ENCODE measurements at regions not wholly inside any gene's neighbourhood (a gene's known extent, or its start where the extent isn't known, plus 50 kb on each side); places are given as distances from the start of the nearest gene placed in this dataset.

DNA sequence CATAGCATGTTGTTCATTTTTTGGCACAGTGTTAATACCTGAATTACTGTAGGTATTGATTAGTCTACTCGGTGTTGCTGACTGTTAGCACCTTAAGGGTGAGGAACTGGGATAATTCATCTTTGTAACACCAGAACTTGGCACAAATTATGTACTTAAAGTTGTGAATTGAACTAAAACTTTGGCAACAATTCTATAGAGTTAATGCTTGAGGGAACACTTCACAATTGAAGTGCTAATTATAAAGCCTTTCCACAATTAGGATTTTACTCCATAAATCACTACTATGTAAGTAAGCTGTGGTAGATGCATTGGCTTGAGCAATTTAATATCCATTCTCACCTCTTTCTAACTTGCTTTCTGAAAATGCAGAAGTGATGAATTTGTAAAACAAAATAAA lies 686.7 kb downstream of the PDHA2 start:
- no peak for DNase-seq
- H3K4me1 Mint-ChIP-seq = no peaks in the 10 kb centered on the region
- peaks cover 0 to 19% (median 0%) of the 10 kb centered on the region in 9 donors for H3K9me3 Mint-ChIP-seq
- H3K4me3 Mint-ChIP-seq = no peak overlapping the region
- no peak overlapping the region for H3K27ac Mint-ChIP-seq
- H3K36me3 Mint-ChIP-seq = no peaks in the 10 kb centered on the region
- ATAC-seq = no peak
- no peaks in the 10 kb centered on the region for H3K27me3 Mint-ChIP-seq
- POLR2A ChIA-PET = no interaction called here

DNA sequence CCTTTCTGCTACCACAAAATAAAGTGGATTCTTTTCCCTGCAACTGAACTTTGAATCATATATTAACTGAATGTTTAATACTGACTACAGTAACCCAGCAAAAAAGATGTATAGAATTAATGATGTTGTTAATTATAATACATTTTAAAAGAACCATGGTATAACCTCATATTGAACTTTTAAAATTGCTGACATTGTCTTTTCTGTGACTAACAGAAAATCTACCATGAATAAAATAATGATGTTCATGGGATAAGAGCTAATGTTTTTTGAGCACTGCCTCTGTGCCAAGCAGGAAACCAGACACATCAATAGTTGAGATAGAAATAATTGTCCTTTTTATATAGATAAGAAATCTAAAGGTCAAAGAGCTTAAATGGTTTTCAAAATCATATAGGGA lies 691.9 kb downstream of the PDHA2 start:
- Mint-ChIP-seq H3K4me1 (no peaks in the 10 kb centered on the region), H3K27me3 (no peaks in the 10 kb centered on the region)

DNA sequence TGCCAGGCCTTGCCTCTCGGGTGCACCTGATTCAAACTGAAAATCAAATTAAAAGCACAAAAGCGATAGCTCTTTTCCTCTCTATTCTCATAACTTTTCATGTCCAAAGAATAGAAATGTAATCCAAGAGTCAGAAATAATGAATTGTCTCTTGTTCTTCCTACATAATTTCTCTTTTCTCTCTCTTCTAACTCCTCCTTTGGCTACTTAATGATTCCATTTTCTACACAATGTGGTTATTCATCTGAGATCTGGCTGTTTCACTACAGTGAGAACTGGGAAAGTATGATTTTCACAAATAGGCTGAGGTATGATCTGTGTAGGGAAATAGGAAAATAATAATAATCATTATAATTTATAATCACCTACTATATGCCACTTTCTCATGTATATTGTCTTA lies 703.5 kb downstream of the PDHA2 start:
- POLR2A ChIA-PET = no interaction called here
- peaks cover 0 to 9% (median 3%) of the 10 kb centered on the region in 9 donors for H3K9me3 Mint-ChIP-seq
- H3K27me3 Mint-ChIP-seq = no peaks in the 10 kb centered on the region
- no peaks in the 10 kb centered on the region for H3K4me1 Mint-ChIP-seq
- DNase-seq (no peak), ATAC-seq (no peak)
- H3K27ac Mint-ChIP-seq = no peak overlapping the region
- H3K4me3 Mint-ChIP-seq = no peak overlapping the region
- no peaks in the 10 kb centered on the region for H3K36me3 Mint-ChIP-seq

More for the DNA sequence above, 691.9 kb downstream of the PDHA2 start:
- Mint-ChIP-seq H3K9me3 (peaks cover 0 to 21% (median 4%) of the 10 kb centered on the region in 9 donors), H3K27ac (no peak overlapping the region), H3K4me3 (no peak overlapping the region), H3K36me3 (no peaks in the 10 kb centered on the region)
- ATAC-seq (no peak), DNase-seq (no peak)
- POLR2A ChIA-PET = no interaction called here

DNA sequence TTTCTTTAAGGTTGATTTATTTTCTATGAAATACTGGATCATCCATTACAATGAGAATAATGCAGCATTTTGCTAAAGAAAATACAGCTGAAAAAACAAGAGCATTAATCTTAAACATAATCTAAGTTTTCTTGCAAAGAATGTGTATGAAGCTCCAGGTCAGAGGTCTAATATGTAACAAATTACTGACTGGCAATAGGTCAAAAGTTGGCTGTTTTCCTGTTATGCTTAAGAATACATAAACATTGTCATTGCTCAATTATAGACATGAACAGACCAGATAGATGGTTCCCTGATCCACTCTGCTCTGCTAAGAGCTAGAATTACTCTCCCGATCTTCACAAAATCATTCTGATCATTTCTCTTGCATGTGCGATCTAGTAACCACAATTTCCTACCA lies 718.6 kb downstream of the PDHA2 start:
- ATAC-seq = no peak
- Mint-ChIP-seq H3K4me1 (no peaks in the 10 kb centered on the region), H3K27me3 (peaks cover 0 to 5% (median 0%) of the 10 kb centered on the region in 5 donors), H3K36me3 (no peaks in the 10 kb centered on the region), H3K27ac (no peak overlapping the region), H3K4me3 (no peak overlapping the region), H3K9me3 (peaks cover 0 to 9% (median 0%) of the 10 kb centered on the region in 9 donors)
- no peak for DNase-seq
- POLR2A ChIA-PET = no interaction called here

DNA sequence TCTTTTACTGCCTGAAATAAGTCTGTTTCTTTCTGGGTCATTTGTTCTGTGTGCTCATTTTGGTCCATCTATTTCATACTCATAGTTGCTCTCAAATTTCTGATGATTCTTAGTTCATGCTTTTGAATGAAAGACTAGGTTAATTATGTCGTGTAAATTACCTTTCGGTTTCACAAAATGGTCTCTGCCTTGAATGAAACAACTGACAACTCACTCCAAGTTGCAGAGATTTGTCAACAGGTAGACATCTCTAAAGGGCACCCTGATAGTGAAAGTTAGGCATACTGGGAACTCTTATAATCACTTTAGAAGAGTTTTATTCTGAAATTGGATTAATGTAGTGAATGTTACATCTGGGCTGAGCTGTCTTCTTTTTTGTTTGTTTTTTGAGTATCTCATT lies 726.9 kb downstream of the PDHA2 start:
- H3K27me3 Mint-ChIP-seq = peaks cover 0 to 5% (median 0%) of the 10 kb centered on the region in 5 donors
- no peak overlapping the region for H3K27ac Mint-ChIP-seq
- ATAC-seq = no peak
- H3K4me1 Mint-ChIP-seq = no peaks in the 10 kb centered on the region
- H3K36me3 Mint-ChIP-seq = no peaks in the 10 kb centered on the region
- no peak overlapping the region for H3K4me3 Mint-ChIP-seq
- peaks cover 0 to 7% (median 1%) of the 10 kb centered on the region in 9 donors for H3K9me3 Mint-ChIP-seq
- no peak for DNase-seq
- POLR2A ChIA-PET = no interaction called here

DNA sequence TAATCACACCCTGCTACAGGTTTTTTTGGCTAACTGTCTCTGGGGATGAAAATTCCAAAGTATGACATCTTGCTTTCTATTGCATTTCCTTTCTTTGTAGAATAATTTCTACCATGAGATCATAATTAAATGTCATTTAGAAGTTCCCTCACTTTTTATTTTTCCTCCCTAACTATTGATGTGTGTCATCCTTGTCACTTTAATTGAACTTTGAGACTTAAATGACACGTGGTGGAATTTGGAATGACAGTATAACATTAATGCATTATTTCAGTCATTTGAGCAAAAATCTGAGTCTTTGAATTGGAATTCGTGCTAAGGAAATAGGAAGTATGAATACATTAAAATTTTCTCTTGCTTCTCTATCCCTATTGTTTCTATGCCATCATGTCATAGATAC lies 745.4 kb downstream of the PDHA2 start:
- peaks cover 0 to 13% (median 4%) of the 10 kb centered on the region in 9 donors for H3K9me3 Mint-ChIP-seq
- ATAC-seq = no peak
- no peak overlapping the region for H3K4me3 Mint-ChIP-seq
- no peaks in the 10 kb centered on the region for H3K27me3 Mint-ChIP-seq
- H3K27ac Mint-ChIP-seq = no peak overlapping the region
- no peak for DNase-seq
- no peaks in the 10 kb centered on the region for H3K4me1 Mint-ChIP-seq
- no peaks in the 10 kb centered on the region for H3K36me3 Mint-ChIP-seq
- POLR2A ChIA-PET = no interaction called here

DNA sequence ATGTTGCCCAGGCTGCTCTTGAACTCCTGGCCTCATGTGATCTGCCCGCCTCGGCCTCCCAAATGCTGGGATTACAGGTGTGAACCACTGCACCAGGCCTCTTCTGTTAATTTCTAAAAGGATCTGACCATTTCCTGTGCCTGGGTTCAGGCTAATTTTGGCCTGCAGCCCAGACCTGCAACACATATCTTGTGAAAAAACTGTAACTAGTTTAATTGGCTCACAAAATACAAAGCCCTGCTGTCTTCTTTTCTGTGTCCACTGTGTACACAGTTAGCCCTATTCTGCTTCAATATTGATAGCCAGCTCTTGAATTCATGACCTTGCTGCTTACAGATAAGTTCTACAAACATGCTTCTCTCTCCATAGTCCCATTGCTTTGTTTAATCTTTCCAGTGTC lies 753.5 kb downstream of the PDHA2 start:
- Mint-ChIP-seq H3K36me3 (no peaks in the 10 kb centered on the region), H3K4me1 (no peaks in the 10 kb centered on the region), H3K9me3 (peaks cover 0 to 14% (median 4%) of the 10 kb centered on the region in 9 donors), H3K27me3 (no peaks in the 10 kb centered on the region), H3K27ac (no peak overlapping the region), H3K4me3 (no peak overlapping the region)
- ATAC-seq (no peak), DNase-seq (no peak)
- POLR2A ChIA-PET = no interaction called here

DNA sequence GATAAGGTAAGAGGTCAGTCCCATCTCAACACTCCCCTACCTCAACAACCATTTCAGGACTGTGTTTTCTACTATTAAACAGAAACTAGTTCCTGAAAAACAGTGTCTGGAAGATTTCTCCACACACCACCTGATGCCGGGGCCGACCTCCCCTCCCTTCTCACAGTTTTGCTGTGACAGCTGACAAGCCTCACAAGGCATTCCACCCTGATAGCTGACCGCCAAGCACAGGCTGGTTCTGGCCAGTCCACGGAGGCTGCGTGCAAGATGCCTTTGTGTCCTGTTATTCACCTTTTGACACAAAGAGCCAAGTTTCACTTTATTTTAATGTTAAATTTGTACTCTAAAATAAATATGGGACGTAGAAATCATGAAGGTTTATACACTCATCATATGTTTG lies 758.6 kb downstream of the PDHA2 start:
- Mint-ChIP-seq H3K27ac (no peak overlapping the region), H3K36me3 (no peaks in the 10 kb centered on the region), H3K27me3 (no peaks in the 10 kb centered on the region), H3K4me1 (no peaks in the 10 kb centered on the region), H3K9me3 (peaks cover 0 to 11% (median 0%) of the 10 kb centered on the region in 9 donors), H3K4me3 (no peak overlapping the region)
- ATAC-seq (no peak), DNase-seq (no peak)
- POLR2A ChIA-PET = no interaction called here

DNA sequence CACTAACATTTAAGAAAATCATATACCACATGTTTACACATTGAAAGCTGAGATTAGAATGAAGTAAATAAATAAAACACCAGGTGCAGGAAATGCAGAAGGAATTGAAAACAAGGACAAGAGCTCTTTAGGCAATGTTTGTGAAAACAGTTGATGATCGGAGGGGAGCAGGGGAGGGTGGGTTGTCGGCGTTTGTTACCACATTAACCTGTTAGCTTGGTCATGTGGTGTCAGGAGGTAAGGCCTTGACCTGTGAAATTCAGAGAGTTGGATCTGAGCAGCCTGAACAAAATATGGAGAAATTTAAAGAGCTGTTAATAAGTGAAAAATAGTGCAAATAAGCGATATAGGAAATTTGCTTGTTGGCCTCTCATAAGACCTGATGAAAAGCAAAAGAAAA lies 759.9 kb downstream of the PDHA2 start:
- ATAC-seq = no peak
- H3K36me3 Mint-ChIP-seq = no peaks in the 10 kb centered on the region
- no peak overlapping the region for H3K4me3 Mint-ChIP-seq
- DNase-seq = no peak
- no peaks in the 10 kb centered on the region for H3K4me1 Mint-ChIP-seq
- H3K27ac Mint-ChIP-seq = no peak overlapping the region
- no peaks in the 10 kb centered on the region for H3K27me3 Mint-ChIP-seq
- peaks cover 0 to 11% (median 0%) of the 10 kb centered on the region in 9 donors for H3K9me3 Mint-ChIP-seq
- POLR2A ChIA-PET = no interaction called here

DNA sequence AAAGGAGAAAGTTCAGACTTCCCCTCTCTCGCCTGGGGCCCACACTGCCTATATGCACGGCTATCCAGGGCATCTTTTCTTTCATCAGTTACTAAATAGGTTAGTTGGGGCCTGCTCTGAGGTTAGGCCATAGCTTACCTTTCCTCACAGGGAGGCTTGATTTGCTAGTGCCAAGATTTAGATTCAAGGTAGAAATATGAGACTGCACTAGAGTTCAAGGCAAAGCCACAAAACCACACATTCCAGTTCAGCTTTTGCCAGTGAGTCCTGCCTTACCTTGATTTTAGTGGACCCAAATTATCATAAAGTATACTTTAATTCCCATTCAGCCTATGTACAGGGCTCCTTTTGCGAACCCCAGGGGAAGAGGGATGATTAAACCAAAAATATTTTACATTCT lies 762.8 kb downstream of the PDHA2 start:
- Mint-ChIP-seq H3K27me3 (no peaks in the 10 kb centered on the region), H3K36me3 (no peaks in the 10 kb centered on the region), H3K4me1 (no peaks in the 10 kb centered on the region), H3K4me3 (no peak overlapping the region), H3K27ac (no peak overlapping the region), H3K9me3 (peaks cover 0 to 4% (median 0%) of the 10 kb centered on the region in 9 donors)
- POLR2A ChIA-PET = no interaction called here
- no peak for DNase-seq
- ATAC-seq = no peak

DNA sequence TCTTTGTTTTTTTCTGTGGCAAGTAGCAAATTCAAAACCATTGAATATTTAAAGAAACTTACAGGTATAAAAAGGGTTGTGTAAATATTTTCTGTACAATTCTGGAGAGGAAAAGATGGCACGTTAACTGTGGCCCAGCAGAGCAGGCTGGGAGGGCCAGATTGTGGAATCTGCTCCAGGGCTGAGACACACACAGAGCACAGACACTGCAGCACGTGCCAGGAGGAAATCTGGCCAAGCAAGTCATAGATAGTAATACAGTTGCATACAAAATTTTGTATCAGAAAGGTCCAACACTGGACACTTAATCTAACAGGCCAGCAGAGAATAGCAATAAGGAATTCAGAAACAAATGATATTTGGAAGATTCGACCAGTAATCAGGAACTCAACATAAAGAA lies 763.7 kb downstream of the PDHA2 start:
- H3K27ac Mint-ChIP-seq = no peak overlapping the region
- H3K9me3 Mint-ChIP-seq = peaks cover 0 to 11% (median 0%) of the 10 kb centered on the region in 9 donors
- no peak for DNase-seq
- H3K4me1 Mint-ChIP-seq = no peaks in the 10 kb centered on the region
- POLR2A ChIA-PET = no interaction called here
- ATAC-seq = no peak
- no peak overlapping the region for H3K4me3 Mint-ChIP-seq
- H3K36me3 Mint-ChIP-seq = no peaks in the 10 kb centered on the region
- H3K27me3 Mint-ChIP-seq = no peaks in the 10 kb centered on the region

DNA sequence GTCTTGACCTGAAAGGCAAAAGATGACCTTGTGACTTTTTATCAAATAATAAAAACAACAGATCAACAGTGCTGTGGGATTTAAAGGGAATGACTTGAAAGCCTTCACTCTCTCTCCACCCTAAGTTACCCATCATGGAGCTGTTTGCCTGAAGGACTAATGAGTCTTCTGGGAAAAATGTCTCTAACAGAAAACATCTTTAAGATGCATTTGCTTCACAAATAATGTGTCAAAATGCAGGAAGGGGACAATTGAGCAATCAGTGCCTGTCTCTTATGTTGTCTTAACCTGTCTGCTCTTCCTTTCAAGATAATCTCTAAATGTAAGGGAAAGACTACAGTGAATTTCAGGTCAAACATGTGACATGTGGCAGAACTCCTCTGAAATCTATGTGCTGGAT lies 766.6 kb downstream of the PDHA2 start:
- Mint-ChIP-seq H3K36me3 (no peaks in the 10 kb centered on the region), H3K9me3 (peaks cover 0 to 21% (median 0%) of the 10 kb centered on the region in 9 donors), H3K4me3 (no peak overlapping the region), H3K4me1 (no peaks in the 10 kb centered on the region), H3K27ac (no peak overlapping the region), H3K27me3 (no peaks in the 10 kb centered on the region)
- POLR2A ChIA-PET = no interaction called here
- ATAC-seq (no peak), DNase-seq (no peak)

DNA sequence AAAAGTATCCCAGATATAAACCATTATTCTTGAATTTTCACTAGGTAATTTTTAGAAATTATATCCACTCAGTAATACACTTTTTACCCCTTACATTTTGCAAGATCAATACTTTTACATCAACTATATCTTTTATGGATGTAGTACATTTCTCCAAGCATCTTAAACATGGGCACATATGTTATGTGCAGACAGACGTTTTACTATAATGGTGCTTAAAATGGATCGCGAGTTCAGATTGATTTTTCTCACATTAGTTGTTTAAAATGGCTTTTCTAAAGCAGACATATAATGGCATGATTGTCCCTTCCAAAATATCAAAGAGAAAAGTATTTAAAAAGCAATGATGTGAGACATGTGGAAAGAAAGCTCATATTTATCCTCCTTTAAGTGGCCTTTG lies 786.1 kb downstream of the PDHA2 start:
- POLR2A ChIA-PET = no interaction called here
- DNase-seq = no peak
- H3K9me3 Mint-ChIP-seq = peaks cover 0 to 16% (median 2%) of the 10 kb centered on the region in 9 donors
- no peaks in the 10 kb centered on the region for H3K4me1 Mint-ChIP-seq
- no peaks in the 10 kb centered on the region for H3K36me3 Mint-ChIP-seq
- no peak overlapping the region for H3K4me3 Mint-ChIP-seq
- ATAC-seq = no peak
- H3K27ac Mint-ChIP-seq = no peak overlapping the region
- no peaks in the 10 kb centered on the region for H3K27me3 Mint-ChIP-seq

DNA sequence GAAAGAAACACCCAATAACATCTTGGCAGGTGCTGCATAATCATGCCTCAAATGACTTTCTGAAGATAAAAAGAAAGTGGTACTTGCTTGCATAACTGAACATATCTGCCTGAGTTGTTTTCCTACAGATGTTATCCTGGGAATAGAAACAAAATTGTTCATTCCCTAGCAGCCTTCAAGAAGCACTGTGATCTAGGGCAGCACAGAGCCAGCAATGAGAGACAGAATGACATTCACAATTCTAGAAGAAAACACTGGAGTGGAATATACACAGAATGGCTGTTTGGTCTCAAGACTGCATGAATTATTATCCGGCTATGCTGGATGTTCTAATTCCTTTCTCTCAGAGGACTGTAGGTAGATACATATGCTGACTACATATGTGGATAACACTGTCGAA lies 790.9 kb downstream of the PDHA2 start:
- peaks cover 0 to 14% (median 0%) of the 10 kb centered on the region in 9 donors for H3K9me3 Mint-ChIP-seq
- ATAC-seq = no peak
- H3K27ac Mint-ChIP-seq = no peak overlapping the region

More for the DNA sequence above, 790.9 kb downstream of the PDHA2 start:
- POLR2A ChIA-PET = no interaction called here
- Mint-ChIP-seq H3K27me3 (no peaks in the 10 kb centered on the region), H3K4me3 (no peak overlapping the region), H3K4me1 (no peaks in the 10 kb centered on the region), H3K36me3 (no peaks in the 10 kb centered on the region)
- DNase-seq = no peak

Data from naive thymus-derived CD8-positive, alpha-beta T cell (primary cell).